ENCODE measurements at regions not wholly inside any gene's neighbourhood (a gene's known extent, or its start where the extent isn't known, plus 50 kb on each side); places are given as distances from the start of the nearest gene placed in this dataset.

GRCh38 chr1:80349218-80349617 is 1342.7 kb upstream of the ADGRL4 start:
- no peak for TF ChIP-seq CTCF (conservative IDR thresholded peaks at IDR 0.05; ENCODE audit: low read depth, low read length)
- TF ChIP-seq EZH2 (IDR thresholded peaks at IDR 0.05; ENCODE audit: borderline replicate concordance, low read depth, low read length, poor library complexity, severe bottlenecking) = no peak

Data from A673 (cell line).